ENCODE measurements at regions not wholly inside any gene's neighbourhood (a gene's known extent, or its start where the extent isn't known, plus 50 kb on each side); places are given as distances from the start of the nearest gene placed in this dataset.
A peak's percentile ranks its signal among the peaks of the same experiment; 100 is the strongest.

DNA sequence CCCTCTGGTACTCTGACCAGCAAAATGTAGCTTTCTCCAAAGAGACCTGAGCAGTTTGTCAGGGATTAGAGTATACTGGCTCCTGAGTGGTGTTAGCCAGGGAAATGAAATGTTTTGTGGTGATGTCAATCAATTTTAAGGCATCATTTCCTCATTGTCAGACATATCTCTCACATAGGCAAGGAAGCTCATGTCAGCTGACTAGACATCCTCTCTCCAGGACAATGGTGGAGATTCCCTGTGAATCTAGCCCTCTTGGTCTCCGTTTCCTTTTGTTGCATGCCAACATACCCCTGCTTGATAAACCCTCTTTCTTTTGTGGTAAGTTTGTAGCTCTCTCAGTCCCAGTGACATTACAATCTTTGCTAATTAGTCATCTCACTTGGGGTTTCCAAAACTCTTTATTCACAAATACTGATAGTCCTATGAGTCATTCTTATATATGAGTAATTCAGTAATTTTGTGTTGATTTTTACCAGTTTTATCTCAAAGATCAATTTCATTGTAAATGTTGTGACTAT, 135.6 kb upstream of the PTPRK start (continued):
- TF ChIP-seq, protein P1, sequence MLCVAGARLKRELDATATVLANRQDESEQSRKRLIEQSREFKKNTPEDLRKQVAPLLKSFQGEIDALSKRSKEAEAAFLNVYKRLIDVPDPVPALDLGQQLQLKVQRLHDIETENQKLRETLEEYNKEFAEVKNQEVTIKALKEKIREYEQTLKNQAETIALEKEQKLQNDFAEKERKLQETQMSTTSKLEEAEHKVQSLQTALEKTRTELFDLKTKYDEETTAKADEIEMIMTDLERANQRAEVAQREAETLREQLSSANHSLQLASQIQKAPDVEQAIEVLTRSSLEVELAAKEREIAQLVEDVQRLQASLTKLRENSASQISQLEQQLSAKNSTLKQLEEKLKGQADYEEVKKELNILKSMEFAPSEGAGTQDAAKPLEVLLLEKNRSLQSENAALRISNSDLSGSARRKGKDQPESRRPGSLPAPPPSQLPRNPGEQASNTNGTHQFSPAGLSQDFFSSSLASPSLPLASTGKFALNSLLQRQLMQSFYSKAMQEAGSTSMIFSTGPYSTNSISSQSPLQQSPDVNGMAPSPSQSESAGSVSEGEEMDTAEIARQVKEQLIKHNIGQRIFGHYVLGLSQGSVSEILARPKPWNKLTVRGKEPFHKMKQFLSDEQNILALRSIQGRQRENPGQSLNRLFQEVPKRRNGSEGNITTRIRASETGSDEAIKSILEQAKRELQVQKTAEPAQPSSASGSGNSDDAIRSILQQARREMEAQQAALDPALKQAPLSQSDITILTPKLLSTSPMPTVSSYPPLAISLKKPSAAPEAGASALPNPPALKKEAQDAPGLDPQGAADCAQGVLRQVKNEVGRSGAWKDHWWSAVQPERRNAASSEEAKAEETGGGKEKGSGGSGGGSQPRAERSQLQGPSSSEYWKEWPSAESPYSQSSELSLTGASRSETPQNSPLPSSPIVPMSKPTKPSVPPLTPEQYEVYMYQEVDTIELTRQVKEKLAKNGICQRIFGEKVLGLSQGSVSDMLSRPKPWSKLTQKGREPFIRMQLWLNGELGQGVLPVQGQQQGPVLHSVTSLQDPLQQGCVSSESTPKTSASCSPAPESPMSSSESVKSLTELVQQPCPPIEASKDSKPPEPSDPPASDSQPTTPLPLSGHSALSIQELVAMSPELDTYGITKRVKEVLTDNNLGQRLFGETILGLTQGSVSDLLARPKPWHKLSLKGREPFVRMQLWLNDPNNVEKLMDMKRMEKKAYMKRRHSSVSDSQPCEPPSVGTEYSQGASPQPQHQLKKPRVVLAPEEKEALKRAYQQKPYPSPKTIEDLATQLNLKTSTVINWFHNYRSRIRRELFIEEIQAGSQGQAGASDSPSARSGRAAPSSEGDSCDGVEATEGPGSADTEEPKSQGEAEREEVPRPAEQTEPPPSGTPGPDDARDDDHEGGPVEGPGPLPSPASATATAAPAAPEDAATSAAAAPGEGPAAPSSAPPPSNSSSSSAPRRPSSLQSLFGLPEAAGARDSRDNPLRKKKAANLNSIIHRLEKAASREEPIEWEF (IDR thresholded peaks at IDR 0.05; ENCODE audit: insufficient replicate concordance, low read depth, low read length) = peak; percentile 20
- TF ChIP-seq MTA2 (IDR thresholded peaks at IDR 0.05; ENCODE audit: low read depth) (peak; percentile 94), BCL11A (IDR thresholded peaks at IDR 0.05; ENCODE audit: low read depth, low read length) (peak; percentile 90), ZNF217 (IDR thresholded peaks at IDR 0.05) (no peak), NR2F1 (conservative IDR thresholded peaks at IDR 0.05) (no peak; the same call in 1 of the 2 replicates), NFYA (IDR thresholded peaks at IDR 0.05; ENCODE audit: borderline replicate concordance, low read depth, low read length) (no peak), MTA3 (IDR thresholded peaks at IDR 0.05; ENCODE audit: borderline replicate concordance, low read length) (0 out of 2 replicates have a peak, but pooled peaks have one; percentile 17), PAX8 (IDR thresholded peaks at IDR 0.05) (no peak), SRF (IDR thresholded peaks at IDR 0.05; ENCODE audit: low read depth in 2 of 2, low read length in 2 of 2) (no peak), IKZF2 (IDR thresholded peaks at IDR 0.05) (peak; percentile 92 to 95), ZSCAN29 (IDR thresholded peaks at IDR 0.05) (no peak), SMC3 (IDR thresholded peaks at IDR 0.05; ENCODE audit: borderline replicate concordance, low read length) (no peak), NFXL1 (IDR thresholded peaks at IDR 0.05; ENCODE audit: borderline replicate concordance) (no peak), POLR2AphosphoS2 (IDR thresholded peaks at IDR 0.05; ENCODE audit: low read depth, low read length) (no peak)
- TF ChIP-seq, protein P2, sequence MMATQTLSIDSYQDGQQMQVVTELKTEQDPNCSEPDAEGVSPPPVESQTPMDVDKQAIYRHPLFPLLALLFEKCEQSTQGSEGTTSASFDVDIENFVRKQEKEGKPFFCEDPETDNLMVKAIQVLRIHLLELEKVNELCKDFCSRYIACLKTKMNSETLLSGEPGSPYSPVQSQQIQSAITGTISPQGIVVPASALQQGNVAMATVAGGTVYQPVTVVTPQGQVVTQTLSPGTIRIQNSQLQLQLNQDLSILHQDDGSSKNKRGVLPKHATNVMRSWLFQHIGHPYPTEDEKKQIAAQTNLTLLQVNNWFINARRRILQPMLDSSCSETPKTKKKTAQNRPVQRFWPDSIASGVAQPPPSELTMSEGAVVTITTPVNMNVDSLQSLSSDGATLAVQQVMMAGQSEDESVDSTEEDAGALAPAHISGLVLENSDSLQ (IDR thresholded peaks at IDR 0.05) = peak; percentile 72
- TF ChIP-seq, protein P3, sequence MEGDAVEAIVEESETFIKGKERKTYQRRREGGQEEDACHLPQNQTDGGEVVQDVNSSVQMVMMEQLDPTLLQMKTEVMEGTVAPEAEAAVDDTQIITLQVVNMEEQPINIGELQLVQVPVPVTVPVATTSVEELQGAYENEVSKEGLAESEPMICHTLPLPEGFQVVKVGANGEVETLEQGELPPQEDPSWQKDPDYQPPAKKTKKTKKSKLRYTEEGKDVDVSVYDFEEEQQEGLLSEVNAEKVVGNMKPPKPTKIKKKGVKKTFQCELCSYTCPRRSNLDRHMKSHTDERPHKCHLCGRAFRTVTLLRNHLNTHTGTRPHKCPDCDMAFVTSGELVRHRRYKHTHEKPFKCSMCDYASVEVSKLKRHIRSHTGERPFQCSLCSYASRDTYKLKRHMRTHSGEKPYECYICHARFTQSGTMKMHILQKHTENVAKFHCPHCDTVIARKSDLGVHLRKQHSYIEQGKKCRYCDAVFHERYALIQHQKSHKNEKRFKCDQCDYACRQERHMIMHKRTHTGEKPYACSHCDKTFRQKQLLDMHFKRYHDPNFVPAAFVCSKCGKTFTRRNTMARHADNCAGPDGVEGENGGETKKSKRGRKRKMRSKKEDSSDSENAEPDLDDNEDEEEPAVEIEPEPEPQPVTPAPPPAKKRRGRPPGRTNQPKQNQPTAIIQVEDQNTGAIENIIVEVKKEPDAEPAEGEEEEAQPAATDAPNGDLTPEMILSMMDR (IDR thresholded peaks at IDR 0.05 in 2 of 3, conservative IDR thresholded peaks at IDR 0.05 in 1 of 3; ENCODE audit: control insufficient read depth in 2 of 3, extremely low read depth in 1 of 3, insufficient read depth in 1 of 3, low read depth in 3 of 3, low read length in 3 of 3) = no peak
- TF ChIP-seq, protein P4, sequence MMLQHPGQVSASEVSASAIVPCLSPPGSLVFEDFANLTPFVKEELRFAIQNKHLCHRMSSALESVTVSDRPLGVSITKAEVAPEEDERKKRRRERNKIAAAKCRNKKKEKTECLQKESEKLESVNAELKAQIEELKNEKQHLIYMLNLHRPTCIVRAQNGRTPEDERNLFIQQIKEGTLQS (IDR thresholded peaks at IDR 0.05; ENCODE audit: borderline replicate concordance, extremely low read depth, low read depth, low read length) = no peak
- TF ChIP-seq, protein P5, sequence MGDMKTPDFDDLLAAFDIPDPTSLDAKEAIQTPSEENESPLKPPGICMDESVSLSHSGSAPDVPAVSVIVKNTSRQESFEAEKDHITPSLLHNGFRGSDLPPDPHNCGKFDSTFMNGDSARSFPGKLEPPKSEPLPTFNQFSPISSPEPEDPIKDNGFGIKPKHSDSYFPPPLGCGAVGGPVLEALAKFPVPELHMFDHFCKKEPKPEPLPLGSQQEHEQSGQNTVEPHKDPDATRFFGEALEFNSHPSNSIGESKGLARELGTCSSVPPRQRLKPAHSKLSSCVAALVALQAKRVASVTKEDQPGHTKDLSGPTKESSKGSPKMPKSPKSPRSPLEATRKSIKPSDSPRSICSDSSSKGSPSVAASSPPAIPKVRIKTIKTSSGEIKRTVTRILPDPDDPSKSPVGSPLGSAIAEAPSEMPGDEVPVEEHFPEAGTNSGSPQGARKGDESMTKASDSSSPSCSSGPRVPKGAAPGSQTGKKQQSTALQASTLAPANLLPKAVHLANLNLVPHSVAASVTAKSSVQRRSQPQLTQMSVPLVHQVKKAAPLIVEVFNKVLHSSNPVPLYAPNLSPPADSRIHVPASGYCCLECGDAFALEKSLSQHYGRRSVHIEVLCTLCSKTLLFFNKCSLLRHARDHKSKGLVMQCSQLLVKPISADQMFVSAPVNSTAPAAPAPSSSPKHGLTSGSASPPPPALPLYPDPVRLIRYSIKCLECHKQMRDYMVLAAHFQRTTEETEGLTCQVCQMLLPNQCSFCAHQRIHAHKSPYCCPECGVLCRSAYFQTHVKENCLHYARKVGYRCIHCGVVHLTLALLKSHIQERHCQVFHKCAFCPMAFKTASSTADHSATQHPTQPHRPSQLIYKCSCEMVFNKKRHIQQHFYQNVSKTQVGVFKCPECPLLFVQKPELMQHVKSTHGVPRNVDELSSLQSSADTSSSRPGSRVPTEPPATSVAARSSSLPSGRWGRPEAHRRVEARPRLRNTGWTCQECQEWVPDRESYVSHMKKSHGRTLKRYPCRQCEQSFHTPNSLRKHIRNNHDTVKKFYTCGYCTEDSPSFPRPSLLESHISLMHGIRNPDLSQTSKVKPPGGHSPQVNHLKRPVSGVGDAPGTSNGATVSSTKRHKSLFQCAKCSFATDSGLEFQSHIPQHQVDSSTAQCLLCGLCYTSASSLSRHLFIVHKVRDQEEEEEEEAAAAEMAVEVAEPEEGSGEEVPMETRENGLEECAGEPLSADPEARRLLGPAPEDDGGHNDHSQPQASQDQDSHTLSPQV (IDR thresholded peaks at IDR 0.05) = no peak

Measured in GM12878 (cell line).